GM12878 (cell line): ENCODE measurements at regions not wholly inside any gene's neighbourhood (a gene's known extent, or its start where the extent isn't known, plus 50 kb on each side); places are given as distances from the start of the nearest gene placed in this dataset.

Experiments
- ATAC-seq: fragments of 200-7000 bp; cut with Tn5 transposase; 3 replicates; pipeline ENCODE4 v1.9.1; 2020; ENCODE audit warnings: mild to moderate bottlenecking, moderate library complexity
- BruUV-seq: library from RNA; stranded (reverse); fragments of 400-500 nt; replicated peaks from 2 replicates; lab custom pipeline; 2021; lab: Mats Ljungman, UMichigan
- CTCF ChIA-PET: fragments of 300-600 bp; sonication (Branson Sonifier 250); formaldehyde crosslinking; extraction: SDS; loops from one replicate; lab custom pipeline; 2021; ENCODE audit warnings: inconsistent platforms; lab: Yijun Ruan, JAX
- POLR2A ChIA-PET: fragments of 350-600 bp; formaldehyde crosslinking; extraction: SDS; loops from one replicate; lab custom pipeline; 2021; ENCODE audit warnings: inconsistent platforms; lab: Charles Lee
- RAD21 ChIA-PET: fragments of 300-600 bp; sonication (Branson Sonifier 250); formaldehyde crosslinking; loops from one replicate; lab custom pipeline; 2023; ENCODE audit warnings: antibody characterized with exemption; ENCODE audit not compliant: unreplicated experiment; lab: Charles Lee
- SMC1A ChIA-PET: fragments of 300-600 bp; sonication (Branson Sonifier 250); formaldehyde crosslinking; loops from one replicate; lab custom pipeline; 2023; ENCODE audit not compliant: unreplicated experiment, uncharacterized antibody; lab: Charles Lee
- DNase-seq: peaks from one replicate; pipeline ENCODE4 v3.0.0-alpha.2; 2011; ENCODE audit warnings: low read depth, low spot score
- FAIRE-seq: peaks from 3 replicates; lab custom pipeline; 2011; peaks lifted over from hg19 to GRCh38; lab: Jason Lieb, UNC
- H2AFZ ChIP-seq: 2 replicates; pipeline ENCODE4 v1.6.0; 2011; ENCODE audit warnings: low read depth, low read length, control low read depth; ENCODE audit not compliant: control insufficient read depth
- H3K27ac ChIP-seq: 2 replicates; pipeline ENCODE4 v1.5.1; 2011; ENCODE audit warnings: control low read depth; ENCODE audit not compliant: control insufficient read depth, insufficient read depth
- H3K27me3 ChIP-seq, 2 experiments: replicated peaks in 1 of 2; 2 replicates each; pipeline versions ENCODE4 v1.6.0 to v1.6.1; 2011; ENCODE audit warnings: low read length in 1 of 2; ENCODE audit not compliant: control insufficient read depth in 2 of 2, insufficient read depth in 2 of 2
- H3K36me3 ChIP-seq, 2 experiments: 2 replicates each; pipeline ENCODE4 v1.5.1; 2011; ENCODE audit warnings: low read length in 1 of 2; ENCODE audit not compliant: control insufficient read depth in 2 of 2, insufficient read depth in 2 of 2
- H3K4me1 ChIP-seq: 2 replicates; pipeline ENCODE4 v1.6.1; 2011; ENCODE audit warnings: mild to moderate bottlenecking, low read length, moderate library complexity, mixed read lengths; ENCODE audit not compliant: control insufficient read depth, insufficient read depth
- H3K4me2 ChIP-seq: 2 replicates; pipeline ENCODE4 v1.6.0; 2011; ENCODE audit warnings: control low read depth; ENCODE audit not compliant: control insufficient read depth, insufficient read depth
- H3K4me3 ChIP-seq: fragments of 200-600 bp; sonication (generic); 2 replicates; pipeline ENCODE4 v1.5.1; 2016
- H3K79me2 ChIP-seq: 2 replicates; pipeline ENCODE4 v1.6.0; 2011; ENCODE audit warnings: low read length; ENCODE audit not compliant: control insufficient read depth, insufficient read depth
- H3K9ac ChIP-seq: 2 replicates; pipeline ENCODE4 v1.8.0; 2011; ENCODE audit warnings: low read length, control low read depth, mixed read lengths; ENCODE audit not compliant: control insufficient read depth, insufficient read depth
- H3K9me3 ChIP-seq: replicated peaks from 3 replicates; pipeline ENCODE4 v1.5.1; 2011; ENCODE audit warnings: mild to moderate bottlenecking, low read length; ENCODE audit not compliant: control insufficient read depth, insufficient read depth
- H4K20me1 ChIP-seq: 2 replicates; pipeline ENCODE4 v1.6.0; 2011; ENCODE audit not compliant: control insufficient read depth, insufficient read depth
- E2F4 ChIP-seq: IDR thresholded peaks from 2 replicates; pipeline ENCODE4 v1.6.1; 2012; ENCODE audit warnings: low read depth, low read length, improper control_type of control experiment
- HSF1 ChIP-seq: fragments of 150-350 bp; IDR thresholded peaks from 2 replicates; pipeline ENCODE4 v1.6.1; 2014; ENCODE audit warnings: mild to moderate bottlenecking, low read depth, low read length
- IRF4 ChIP-seq: IDR thresholded peaks from 2 replicates; pipeline ENCODE4 v1.6.1; 2011; ENCODE audit warnings: low read depth, low read length
- PML ChIP-seq: IDR thresholded peaks from 2 replicates; pipeline ENCODE4 v1.6.1; 2012; ENCODE audit warnings: low read length, inconsistent platforms
- POU2F2 ChIP-seq: IDR thresholded peaks from 3 replicates; pipeline ENCODE4 v1.6.1; 2011; ENCODE audit warnings: low read depth, mild to moderate bottlenecking, low read length, borderline replicate concordance
- RAD21 ChIP-seq: IDR thresholded peaks from 2 replicates; pipeline ENCODE4 v1.6.1; 2011; ENCODE audit warnings: mild to moderate bottlenecking, low read depth, low read length, moderate library complexity; ENCODE audit not compliant: insufficient read depth
- RELA ChIP-seq: fragments of 450-650 bp; IDR thresholded peaks from 2 replicates; pipeline ENCODE4 v1.8.0; 2014; ENCODE audit warnings: borderline replicate concordance; ENCODE audit not compliant: partially characterized antibody
- RUNX3 ChIP-seq: IDR thresholded peaks from 2 replicates; pipeline ENCODE4 v1.6.1; 2012; ENCODE audit warnings: low read length, inconsistent platforms
- SMAD5 ChIP-seq: IDR thresholded peaks from 2 replicates; pipeline ENCODE4 v1.6.1; 2016; ENCODE audit warnings: antibody characterized with exemption, low read depth
- SMARCA5 ChIP-seq: fragments of 450-650 bp; IDR thresholded peaks from 2 replicates; pipeline ENCODE4 v1.6.1; 2017; ENCODE audit warnings: mild to moderate bottlenecking
- SREBF1 ChIP-seq: IDR thresholded peaks from 2 replicates; pipeline ENCODE4 v1.6.1; 2012; ENCODE audit warnings: mild to moderate bottlenecking, low read length
- ZBTB33 ChIP-seq: fragments of 450-650 bp; IDR thresholded peaks from 2 replicates; pipeline ENCODE4 v1.6.1; 2017; ENCODE audit warnings: mild to moderate bottlenecking
- ZNF384 ChIP-seq: IDR thresholded peaks from 2 replicates; pipeline ENCODE4 v1.6.1; 2012; ENCODE audit warnings: low read depth, mild to moderate bottlenecking, low read length, improper control_type of control experiment, borderline replicate concordance
- WGBS: methylation state at CpG from one replicate; pipeline ENCODE4 v1.1.6; 2016; ENCODE audit warnings: low lambda C conversion rate; ENCODE audit not compliant: insufficient replicate concordance, insufficient coverage; ENCODE audit errors: missing lambda C conversion rate; 5-methylcytosine and 5-hydroxymethylcytosine counted together
- in situ Hi-C: fragments of 300-500 bp; cut with MboI; formaldehyde crosslinking; loops from 9 replicates; pipeline ENCODE4 v1.14.3; 2018; ENCODE audit warnings: mixed read lengths
- intact Hi-C: fragments of 100-400 bp; cut with micrococcal nuclease; formaldehyde crosslinking; loops from one replicate; pipeline ENCODE4 v1.14.2; 2022; ENCODE audit not compliant: unreplicated experiment

- no peak for TF ChIP-seq ZNF384
- no peak for TF ChIP-seq E2F4
- no peak for TF ChIP-seq RAD21
- no peak for TF ChIP-seq RUNX3
These were observed 892.6 kb upstream of the FRG1 start (continued) for GRCh38 chr4:189048119-189048518.

- Histone ChIP-seq H3K9me3 (no peaks in the 10 kb centered on the region), H3K9ac (no peak overlapping the region), H3K4me2 (no peak overlapping the region), H4K20me1 (no peaks in the 10 kb centered on the region), H3K4me3 (no peak overlapping the region), H3K27me3 (no peaks in the 10 kb centered on the region), H2AFZ (no peak overlapping the region), H3K4me1 (no peaks in the 10 kb centered on the region), H3K27ac (no peak overlapping the region), H3K79me2 (no peaks in the 10 kb centered on the region), H3K36me3 (no peaks in the 10 kb centered on the region)
- in situ Hi-C loops: no loop called here
- ATAC-seq: no peak
- BruUV-seq: no TSS peak
- no peak for TF ChIP-seq POU2F2
- no peak for TF ChIP-seq HSF1
- TF ChIP-seq ZBTB33: no peak
- no peak for TF ChIP-seq SMAD5
- no peak for TF ChIP-seq SMARCA5
- no peak for TF ChIP-seq PML
- no peak for TF ChIP-seq RELA
- no peak for TF ChIP-seq IRF4
- TF ChIP-seq SREBF1: no peak
- intact Hi-C loops: no loop called here
- CTCF ChIA-PET: no interaction called here
- no peak for FAIRE-seq
- no peak for DNase-seq
- POLR2A ChIA-PET: no interaction called here
- WGBS: 59% methylated on average over 8 of the region's 8 CpGs
- RAD21 ChIA-PET: no interaction called here
- SMC1A ChIA-PET: no interaction called here
These were observed 891.0 kb upstream of the FRG1 start for GRCh38 chr4:189049682-189050081.
